ENCODE measurements at regions not wholly inside any gene's neighbourhood (a gene's known extent, or its start where the extent isn't known, plus 50 kb on each side); places are given as distances from the start of the nearest gene placed in this dataset.

GRCh38 chr4:127018381-127018780, 614.4 kb upstream of the INTU start:
- TF ChIP-seq TCF4 (CRISPR knock-in tag; IDR thresholded peaks at IDR 0.05; ENCODE audit: borderline replicate concordance), result no peak
- TF ChIP-seq ZFP30 (CRISPR knock-in tag; IDR thresholded peaks at IDR 0.05), result no peak
- no peak for TF ChIP-seq ZC3H10 (CRISPR knock-in tag; IDR thresholded peaks at IDR 0.05)
- TF ChIP-seq PATZ1 (CRISPR knock-in tag; IDR thresholded peaks at IDR 0.05; ENCODE audit: borderline replicate concordance), result no peak
- no peak for TF ChIP-seq CSDC2 (CRISPR knock-in tag; IDR thresholded peaks at IDR 0.05)
- no peak for TF ChIP-seq GLIS3 (CRISPR knock-in tag; IDR thresholded peaks at IDR 0.05)
- TF ChIP-seq ESRRG (CRISPR knock-in tag; IDR thresholded peaks at IDR 0.05), result no peak
- TF ChIP-seq, protein P1, sequence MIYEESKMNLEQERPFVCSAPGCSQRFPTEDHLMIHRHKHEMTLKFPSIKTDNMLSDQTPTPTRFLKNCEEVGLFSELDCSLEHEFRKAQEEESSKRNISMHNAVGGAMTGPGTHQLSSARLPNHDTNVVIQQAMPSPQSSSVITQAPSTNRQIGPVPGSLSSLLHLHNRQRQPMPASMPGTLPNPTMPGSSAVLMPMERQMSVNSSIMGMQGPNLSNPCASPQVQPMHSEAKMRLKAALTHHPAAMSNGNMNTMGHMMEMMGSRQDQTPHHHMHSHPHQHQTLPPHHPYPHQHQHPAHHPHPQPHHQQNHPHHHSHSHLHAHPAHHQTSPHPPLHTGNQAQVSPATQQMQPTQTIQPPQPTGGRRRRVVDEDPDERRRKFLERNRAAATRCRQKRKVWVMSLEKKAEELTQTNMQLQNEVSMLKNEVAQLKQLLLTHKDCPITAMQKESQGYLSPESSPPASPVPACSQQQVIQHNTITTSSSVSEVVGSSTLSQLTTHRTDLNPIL (CRISPR knock-in tag; IDR thresholded peaks at IDR 0.05; ENCODE audit: low read depth), result no peak
- no peak for TF ChIP-seq ZFP3 (CRISPR knock-in tag; IDR thresholded peaks at IDR 0.05)
